Dedifferentiated amniotic fluid mesenchymal stem cell (primary cell): ENCODE measurements at regions not wholly inside any gene's neighbourhood (a gene's known extent, or its start where the extent isn't known, plus 50 kb on each side); places are given as distances from the start of the nearest gene placed in this dataset.
"Not testable (repeated sequence)": the region's sequence is repeated elsewhere in the genome, so short reads cannot be mapped to it uniquely, and the experiment has no call there.

Experiments used
- DNase-seq: peaks from one replicate; pipeline ENCODE4 v3.0.0-alpha.2; 2016; ENCODE audit errors: extremely low spot score

GRCh38 chr5:159644053-159644452 lies 272.2 kb upstream of the ADRA1B start:
- no peak for DNase-seq

- DNase-seq, result no peak
Measured at GRCh38 chr5:159645179-159645846, 271.0 kb upstream of the ADRA1B start.

GRCh38 chr5:159650803-159651202 lies 265.5 kb upstream of the ADRA1B start:
- DNase-seq, result no peak

GRCh38 chr5:159655757-159656409 lies 260.4 kb upstream of the ADRA1B start:
- no peak for DNase-seq

GRCh38 chr5:159657298-159657697 lies 259.0 kb upstream of the ADRA1B start:
- DNase-seq, result no peak

- no peak for DNase-seq
Measured at GRCh38 chr5:159657771-159658170, 258.5 kb upstream of the ADRA1B start.

- no peak for DNase-seq
Measured at GRCh38 chr5:159658266-159658925, 257.9 kb upstream of the ADRA1B start.

GRCh38 chr5:159660401-159660800 lies 255.9 kb upstream of the ADRA1B start:
- no peak for DNase-seq

- DNase-seq, result no peak
Measured at GRCh38 chr5:159663986-159664385, 252.3 kb upstream of the ADRA1B start.

- DNase-seq, result no peak
Measured at GRCh38 chr5:159667286-159667685, 249.0 kb upstream of the ADRA1B start.

GRCh38 chr5:159668556-159668955 lies 247.7 kb upstream of the ADRA1B start:
- no peak for DNase-seq

GRCh38 chr5:159669559-159669958 lies 246.7 kb upstream of the ADRA1B start:
- DNase-seq, result no peak

GRCh38 chr5:159671886-159672285 lies 244.4 kb upstream of the ADRA1B start:
- no peak for DNase-seq

GRCh38 chr5:159673538-159673937 lies 242.7 kb upstream of the ADRA1B start:
- DNase-seq, result no peak

- DNase-seq, result no peak
Measured at GRCh38 chr5:159678657-159679392, 237.5 kb upstream of the ADRA1B start.

- no peak for DNase-seq
Measured at GRCh38 chr5:159680095-159680494, 236.2 kb upstream of the ADRA1B start.

- no peak for DNase-seq
Measured at GRCh38 chr5:159681661-159682060, 234.6 kb upstream of the ADRA1B start.

- no peak for DNase-seq
Measured at GRCh38 chr5:159682623-159683022, 233.7 kb upstream of the ADRA1B start.

- DNase-seq, result not testable (repeated sequence)
Measured at GRCh38 chr5:159687892-159688291, 228.4 kb upstream of the ADRA1B start.

GRCh38 chr5:159695741-159696294 lies 220.5 kb upstream of the ADRA1B start:
- DNase-seq, result no peak

- no peak for DNase-seq
Measured at GRCh38 chr5:159697530-159697929, 218.8 kb upstream of the ADRA1B start.

- DNase-seq, result no peak
Measured at GRCh38 chr5:159698322-159698721, 218.0 kb upstream of the ADRA1B start.
